ENCODE measurements at regions not wholly inside any gene's neighbourhood (a gene's known extent, or its start where the extent isn't known, plus 50 kb on each side); places are given as distances from the start of the nearest gene placed in this dataset.
A peak's percentile ranks its signal among the peaks of the same experiment; 100 is the strongest.

GRCh38 chr18:78727877-78728783 is 251.5 kb upstream of the SALL3 start:
- FAIRE-seq, result no peak
- TF ChIP-seq ZSCAN12 (CRISPR knock-in tag; IDR thresholded peaks at IDR 0.05) (no peak), ZNF530 (CRISPR knock-in tag; IDR thresholded peaks at IDR 0.05; ENCODE audit: low read depth) (no peak), MYC (CRISPR knock-in tag; IDR thresholded peaks at IDR 0.05; ENCODE audit: borderline replicate concordance) (no peak), ZNF841 (CRISPR knock-in tag; IDR thresholded peaks at IDR 0.05; ENCODE audit: borderline replicate concordance) (no peak), JARID2 (CRISPR knock-in tag; IDR thresholded peaks at IDR 0.05; ENCODE audit: insufficient replicate concordance) (no peak), SRSF1 (optimal IDR thresholded peaks at IDR 0.05; ENCODE audit: low read depth, low read length) (no peak), MAFK (conservative IDR thresholded peaks at IDR 0.05 in 1 of 2, IDR thresholded peaks at IDR 0.05 in 1 of 2; ENCODE audit: low read length in 2 of 2) (peak; percentile 52 to 73; a peak in 3 of 4 replicates), ZNF337 (CRISPR knock-in tag; IDR thresholded peaks at IDR 0.05; ENCODE audit: borderline replicate concordance, low read depth) (no peak), ARID2 (CRISPR knock-in tag; IDR thresholded peaks at IDR 0.05; ENCODE audit: borderline replicate concordance) (no peak), ZFP37 (CRISPR knock-in tag; IDR thresholded peaks at IDR 0.05; ENCODE audit: borderline replicate concordance) (no peak), MAFF (IDR thresholded peaks at IDR 0.05; ENCODE audit: low read depth, low read length) (peak; percentile 50), ZNF670 (CRISPR knock-in tag; IDR thresholded peaks at IDR 0.05; ENCODE audit: borderline replicate concordance) (no peak), RARG (CRISPR knock-in tag; IDR thresholded peaks at IDR 0.05; ENCODE audit: low read depth) (no peak), PAF1 (CRISPR knock-in tag; IDR thresholded peaks at IDR 0.05) (no peak)
- TF ChIP-seq, protein P1, sequence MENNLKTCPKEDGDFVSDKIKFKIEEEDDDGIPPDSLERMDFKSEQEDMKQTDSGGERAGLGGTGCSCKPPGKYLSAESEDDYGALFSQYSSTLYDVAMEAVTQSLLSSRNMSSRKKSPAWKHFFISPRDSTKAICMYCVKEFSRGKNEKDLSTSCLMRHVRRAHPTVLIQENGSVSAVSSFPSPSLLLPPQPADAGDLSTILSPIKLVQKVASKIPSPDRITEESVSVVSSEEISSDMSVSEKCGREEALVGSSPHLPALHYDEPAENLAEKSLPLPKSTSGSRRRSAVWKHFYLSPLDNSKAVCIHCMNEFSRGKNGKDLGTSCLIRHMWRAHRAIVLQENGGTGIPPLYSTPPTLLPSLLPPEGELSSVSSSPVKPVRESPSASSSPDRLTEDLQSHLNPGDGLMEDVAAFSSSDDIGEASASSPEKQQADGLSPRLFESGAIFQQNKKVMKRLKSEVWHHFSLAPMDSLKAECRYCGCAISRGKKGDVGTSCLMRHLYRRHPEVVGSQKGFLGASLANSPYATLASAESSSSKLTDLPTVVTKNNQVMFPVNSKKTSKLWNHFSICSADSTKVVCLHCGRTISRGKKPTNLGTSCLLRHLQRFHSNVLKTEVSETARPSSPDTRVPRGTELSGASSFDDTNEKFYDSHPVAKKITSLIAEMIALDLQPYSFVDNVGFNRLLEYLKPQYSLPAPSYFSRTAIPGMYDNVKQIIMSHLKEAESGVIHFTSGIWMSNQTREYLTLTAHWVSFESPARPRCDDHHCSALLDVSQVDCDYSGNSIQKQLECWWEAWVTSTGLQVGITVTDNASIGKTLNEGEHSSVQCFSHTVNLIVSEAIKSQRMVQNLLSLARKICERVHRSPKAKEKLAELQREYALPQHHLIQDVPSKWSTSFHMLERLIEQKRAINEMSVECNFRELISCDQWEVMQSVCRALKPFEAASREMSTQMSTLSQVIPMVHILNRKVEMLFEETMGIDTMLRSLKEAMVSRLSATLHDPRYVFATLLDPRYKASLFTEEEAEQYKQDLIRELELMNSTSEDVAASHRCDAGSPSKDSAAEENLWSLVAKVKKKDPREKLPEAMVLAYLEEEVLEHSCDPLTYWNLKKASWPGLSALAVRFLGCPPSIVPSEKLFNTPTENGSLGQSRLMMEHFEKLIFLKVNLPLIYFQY (CRISPR knock-in tag; IDR thresholded peaks at IDR 0.05; ENCODE audit: borderline replicate concordance), result no peak
- TF ChIP-seq, protein P2, sequence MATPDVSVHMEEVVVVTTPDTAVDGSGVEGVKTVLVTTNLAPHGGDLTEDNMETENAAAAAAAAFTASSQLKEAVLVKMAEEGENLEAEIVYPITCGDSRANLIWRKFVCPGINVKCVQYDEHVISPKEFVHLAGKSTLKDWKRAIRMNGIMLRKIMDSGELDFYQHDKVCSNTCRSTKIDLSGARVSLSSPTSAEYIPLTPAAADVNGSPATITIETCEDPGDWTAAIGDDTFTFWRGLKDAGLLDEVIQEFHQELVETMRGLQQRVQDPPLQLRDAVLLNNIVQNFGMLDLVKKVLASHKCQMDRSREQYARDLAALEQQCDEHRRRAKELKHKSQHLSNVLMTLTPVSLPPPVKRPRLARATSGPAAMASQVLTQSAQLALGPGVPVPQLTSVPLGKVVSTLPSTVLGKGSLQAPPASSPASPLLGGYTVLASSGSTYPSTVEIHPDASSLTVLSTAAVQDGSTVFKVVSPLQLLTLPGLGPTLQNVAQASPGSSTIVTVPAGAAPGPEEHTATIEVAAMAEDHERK (CRISPR knock-in tag; IDR thresholded peaks at IDR 0.05; ENCODE audit: low read depth), result no peak
- CTCF ChIA-PET (ENCODE audit: low intra/inter-chr PET ratio, low total read pairs), result no interaction called here
- no peak for DNase-seq (ENCODE audit: low spot score)
- no peak overlapping the region for H3K4me2 ChIP-seq (ENCODE audit: low read depth, low read length)
- no peak overlapping the region for H3K9ac ChIP-seq (ENCODE audit: insufficient read depth, low read depth, low read length)
- no peak overlapping the region for H2AFZ ChIP-seq (ENCODE audit: low read length)
- peaks cover 2% of the 10 kb centered on the region; the same call in 1 of the 2 replicates for H4K20me1 ChIP-seq (ENCODE audit: insufficient read depth, low read length)
- POLR2A ChIA-PET, result no interaction called here
- H3K79me2 ChIP-seq (ENCODE audit: insufficient read depth, low read length), result no peaks in the 10 kb centered on the region
- in situ Hi-C loops (cut with HindIII; ENCODE audit: extremely low pct_ligation_motif_present, low pct_unique_long_range_greater_than_20kb), result no loop called here
- no peaks in the 10 kb centered on the region for H3K36me3 ChIP-seq (replicated peaks in 1 of 2; ENCODE audit: control insufficient read depth in 1 of 2, insufficient read depth in 2 of 2, low read length in 2 of 2)
- no peak for ATAC-seq
- H3K4me1 ChIP-seq (ENCODE audit: insufficient read depth, low read length), result no peaks in the 10 kb centered on the region
- peaks cover 4 to 77% of the 10 kb centered on the region in 2 experiments; a peak in 4 of 5 replicates for H3K27me3 ChIP-seq (ENCODE audit: control insufficient read depth in 1 of 2, insufficient read depth in 2 of 2, low read length in 2 of 2)
- H3K27ac ChIP-seq (ENCODE audit: extremely low read length, insufficient read depth, low read length), result no peak overlapping the region
- H3K4me3 ChIP-seq (replicated peaks in 1 of 3; ENCODE audit: insufficient read depth in 1 of 3, low read depth in 2 of 3, low read length in 3 of 3), result no peak overlapping the region
- intact Hi-C loops (cut with micrococcal nuclease; ENCODE audit: unreplicated experiment), result no loop called here
- WGBS (ENCODE audit: low lambda C conversion rate), result 31% methylated on average over 13 of the region's 22 CpGs
- BruUV-seq (replicated peaks), result no TSS peak
- H3K9me3 ChIP-seq (ENCODE audit: low read length), result no peaks in the 10 kb centered on the region

Measured in HepG2 (cell line).